ENCODE measurements at regions not wholly inside any gene's neighbourhood (a gene's known extent, or its start where the extent isn't known, plus 50 kb on each side); places are given as distances from the start of the nearest gene placed in this dataset.
A peak's percentile ranks its signal among the peaks of the same experiment; 100 is the strongest.
"Not testable (repeated sequence)": the region's sequence is repeated elsewhere in the genome, so short reads cannot be mapped to it uniquely, and the experiment has no call there.

DNA sequence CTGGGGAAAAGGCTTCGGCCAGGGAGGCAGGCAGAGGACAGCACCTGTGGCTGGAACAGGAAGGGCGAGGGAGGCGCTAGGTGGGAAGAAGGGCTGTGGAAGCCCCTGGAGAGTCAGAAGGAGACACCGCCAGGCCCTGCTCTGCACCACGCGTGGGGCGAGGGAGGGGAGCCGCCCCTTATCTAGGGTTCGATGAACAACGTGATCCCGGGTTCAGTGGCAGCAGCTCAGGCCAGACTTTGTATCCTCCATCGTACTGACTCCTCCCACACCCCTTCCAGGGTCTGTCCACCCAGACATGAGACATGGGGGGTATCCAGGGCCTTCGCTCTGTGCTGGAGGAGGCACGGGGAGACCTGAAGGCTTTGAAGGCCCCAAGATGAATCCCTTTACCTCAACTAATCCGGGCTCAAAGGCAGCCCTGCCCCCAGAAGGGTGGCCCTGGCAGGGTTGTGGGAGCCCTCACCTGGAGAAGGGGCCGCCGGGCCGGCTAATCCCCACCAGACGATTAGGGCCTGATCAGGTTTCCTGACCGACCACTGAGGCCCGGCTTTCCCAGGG is 110.8 kb downstream of the PDGFA start:
- no TSS peak for BruUV-seq (replicated peaks)
- Histone ChIP-seq H3K27me3 (replicated peaks; ENCODE audit: control insufficient read depth, insufficient read depth, low read length) (no peaks in the 10 kb centered on the region), H3K36me3 (ENCODE audit: control insufficient read depth, insufficient read depth, low read length) (no peaks in the 10 kb centered on the region), H3K9me3 (no peaks in the 10 kb centered on the region), H3K4me3 (ENCODE audit: low read depth, low read length) (no peak overlapping the region), H3K4me1 (peaks cover 7% of the 10 kb centered on the region; the same call in 1 of the 2 replicates)
- TF ChIP-seq, protein P1, sequence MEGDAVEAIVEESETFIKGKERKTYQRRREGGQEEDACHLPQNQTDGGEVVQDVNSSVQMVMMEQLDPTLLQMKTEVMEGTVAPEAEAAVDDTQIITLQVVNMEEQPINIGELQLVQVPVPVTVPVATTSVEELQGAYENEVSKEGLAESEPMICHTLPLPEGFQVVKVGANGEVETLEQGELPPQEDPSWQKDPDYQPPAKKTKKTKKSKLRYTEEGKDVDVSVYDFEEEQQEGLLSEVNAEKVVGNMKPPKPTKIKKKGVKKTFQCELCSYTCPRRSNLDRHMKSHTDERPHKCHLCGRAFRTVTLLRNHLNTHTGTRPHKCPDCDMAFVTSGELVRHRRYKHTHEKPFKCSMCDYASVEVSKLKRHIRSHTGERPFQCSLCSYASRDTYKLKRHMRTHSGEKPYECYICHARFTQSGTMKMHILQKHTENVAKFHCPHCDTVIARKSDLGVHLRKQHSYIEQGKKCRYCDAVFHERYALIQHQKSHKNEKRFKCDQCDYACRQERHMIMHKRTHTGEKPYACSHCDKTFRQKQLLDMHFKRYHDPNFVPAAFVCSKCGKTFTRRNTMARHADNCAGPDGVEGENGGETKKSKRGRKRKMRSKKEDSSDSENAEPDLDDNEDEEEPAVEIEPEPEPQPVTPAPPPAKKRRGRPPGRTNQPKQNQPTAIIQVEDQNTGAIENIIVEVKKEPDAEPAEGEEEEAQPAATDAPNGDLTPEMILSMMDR (IDR thresholded peaks at IDR 0.05; ENCODE audit: insufficient read depth in 1 of 2, low read depth in 1 of 2, low read length in 1 of 2, severe bottlenecking in 1 of 2, unreplicated experiment in 1 of 2): no peak
- no peaks in the 10 kb centered on the region for H3K36me3 Mint-ChIP-seq (ENCODE audit: insufficient read depth, unreplicated experiment)
- H3K4me1 Mint-ChIP-seq (ENCODE audit: low read depth, unreplicated experiment): peaks cover 10% of the 10 kb centered on the region
- H3K27me3 Mint-ChIP-seq (ENCODE audit: insufficient read depth, unreplicated experiment): no peaks in the 10 kb centered on the region
- H3K9me3 Mint-ChIP-seq (ENCODE audit: unreplicated experiment): no peaks in the 10 kb centered on the region
- ChIA-PET CTCF (no interaction called here), POLR2A (no interaction called here)
- DNase-seq: peak in 1 of 2 experiments; percentile 24
- no peak overlapping the region for H3K27ac Mint-ChIP-seq (ENCODE audit: unreplicated experiment)
- intact Hi-C loops (cut with micrococcal nuclease; ENCODE audit: unreplicated experiment): no loop called here
- no peak overlapping the region for H3K4me3 Mint-ChIP-seq (ENCODE audit: unreplicated experiment)

DNA sequence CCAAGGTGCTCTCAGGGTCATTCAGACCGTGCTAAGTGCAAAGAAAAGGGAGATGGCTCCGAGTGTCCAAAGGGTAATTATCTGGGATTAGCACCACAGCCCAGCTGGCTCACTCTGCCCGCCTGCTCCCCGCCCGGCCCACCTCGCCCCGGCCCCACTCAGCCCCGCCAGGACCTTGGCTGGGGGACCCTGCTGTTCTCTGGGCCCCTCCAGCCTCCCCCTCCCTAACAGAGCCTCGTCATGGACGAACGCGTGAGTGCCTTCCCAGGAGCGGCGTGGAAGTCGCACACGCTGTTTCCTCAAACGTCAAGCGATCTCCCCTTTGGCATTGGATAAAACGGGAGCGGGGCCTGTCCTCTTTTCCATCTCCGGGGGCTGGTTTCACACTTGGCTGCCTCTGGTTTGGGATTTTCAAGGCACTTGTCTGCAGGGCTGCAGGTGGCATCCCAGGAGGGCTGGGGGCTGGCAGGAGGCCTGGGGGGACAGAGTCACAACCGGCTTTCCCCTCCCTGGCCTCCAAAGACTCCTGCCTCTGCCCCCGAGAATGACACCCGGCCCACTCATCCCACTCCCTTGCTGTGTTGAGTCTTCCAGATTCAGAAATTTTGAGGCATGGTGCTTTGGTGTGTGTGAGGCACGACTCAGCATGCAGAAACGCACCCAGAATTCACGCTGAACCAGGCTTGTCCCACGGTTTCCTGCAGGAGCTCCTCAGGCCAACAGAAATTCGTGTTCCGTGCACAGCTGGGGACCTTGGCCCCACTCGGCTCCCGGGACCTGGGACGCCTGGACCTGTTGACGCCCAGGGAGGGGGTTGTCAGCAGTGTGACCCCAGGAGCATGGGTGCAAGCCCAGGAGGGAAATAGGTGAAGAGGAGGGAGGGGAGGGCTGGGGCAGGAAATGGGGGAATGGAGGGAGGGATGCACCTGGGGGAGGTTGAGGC is 110.0 kb downstream of the PDGFA start:
- no peaks in the 10 kb centered on the region for H3K27me3 ChIP-seq (replicated peaks; ENCODE audit: control insufficient read depth, insufficient read depth, low read length)
- H3K27me3 Mint-ChIP-seq (ENCODE audit: insufficient read depth, unreplicated experiment): no peaks in the 10 kb centered on the region

DNA sequence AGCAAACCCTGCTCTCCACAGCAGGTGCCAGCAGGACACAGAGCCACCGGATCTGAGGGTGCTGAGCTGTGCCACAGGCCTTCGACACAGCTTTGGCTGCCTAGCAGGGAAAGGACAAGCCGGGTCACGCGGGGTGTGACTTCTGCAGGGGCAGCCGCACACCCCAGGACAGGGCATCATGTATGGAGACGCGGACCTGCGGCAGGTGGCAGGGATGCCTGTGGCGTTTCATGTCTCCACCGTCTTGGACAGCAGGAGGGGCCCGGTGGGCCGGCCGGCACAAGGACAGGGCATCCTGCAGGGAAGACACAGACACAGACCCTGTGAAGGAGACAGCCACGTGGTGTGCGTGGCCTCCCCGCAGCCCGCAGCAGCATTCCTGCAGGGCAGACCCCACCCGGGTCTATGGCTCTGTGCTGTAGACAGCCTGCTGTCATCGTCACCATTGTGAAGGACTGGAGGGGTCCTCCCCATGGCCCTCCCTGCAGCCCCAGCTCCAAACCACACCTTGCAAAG is 109.2 kb downstream of the PDGFA start:
- Histone ChIP-seq H3K4me1 (peaks cover 7% of the 10 kb centered on the region; the same call in 1 of the 2 replicates), H3K36me3 (ENCODE audit: control insufficient read depth, insufficient read depth, low read length) (no peaks in the 10 kb centered on the region), H3K27me3 (replicated peaks; ENCODE audit: control insufficient read depth, insufficient read depth, low read length) (no peaks in the 10 kb centered on the region), H3K9me3 (no peaks in the 10 kb centered on the region), H3K4me3 (ENCODE audit: low read depth, low read length) (no peak overlapping the region)
- Mint-ChIP-seq H3K27me3 (ENCODE audit: insufficient read depth, unreplicated experiment) (no peaks in the 10 kb centered on the region), H3K9me3 (ENCODE audit: unreplicated experiment) (no peaks in the 10 kb centered on the region), H3K4me1 (ENCODE audit: low read depth, unreplicated experiment) (peaks cover 10% of the 10 kb centered on the region), H3K36me3 (ENCODE audit: insufficient read depth, unreplicated experiment) (no peaks in the 10 kb centered on the region), H3K27ac (ENCODE audit: unreplicated experiment) (no peak overlapping the region), H3K4me3 (ENCODE audit: unreplicated experiment) (no peak overlapping the region)
- ChIA-PET POLR2A (no interaction called here), CTCF (no interaction called here)
- intact Hi-C loops (cut with micrococcal nuclease; ENCODE audit: unreplicated experiment): no loop called here
- BruUV-seq (replicated peaks): no TSS peak
- TF ChIP-seq, protein P1 (IDR thresholded peaks at IDR 0.05; ENCODE audit: insufficient read depth in 1 of 2, low read depth in 1 of 2, low read length in 1 of 2, severe bottlenecking in 1 of 2, unreplicated experiment in 1 of 2): no peak
- peak in 1 of 2 experiments; percentile 21 for DNase-seq

More for the DNA sequence above, 110.0 kb downstream of the PDGFA start:
- intact Hi-C loops (cut with micrococcal nuclease; ENCODE audit: unreplicated experiment): no loop called here
- DNase-seq: peak in 1 of 2 experiments; percentile 20
- TF ChIP-seq, protein P1 (IDR thresholded peaks at IDR 0.05; ENCODE audit: insufficient read depth in 1 of 2, low read depth in 1 of 2, low read length in 1 of 2, severe bottlenecking in 1 of 2, unreplicated experiment in 1 of 2): no peak
- CTCF ChIA-PET: no interaction called here
- Histone ChIP-seq H3K4me3 (ENCODE audit: low read depth, low read length) (no peak overlapping the region), H3K36me3 (ENCODE audit: control insufficient read depth, insufficient read depth, low read length) (no peaks in the 10 kb centered on the region), H3K9me3 (no peaks in the 10 kb centered on the region), H3K4me1 (peaks cover 7% of the 10 kb centered on the region; the same call in 1 of the 2 replicates)
- H3K4me3 Mint-ChIP-seq (ENCODE audit: unreplicated experiment): no peak overlapping the region
- H3K27ac Mint-ChIP-seq (ENCODE audit: unreplicated experiment): no peak overlapping the region
- no peaks in the 10 kb centered on the region for H3K9me3 Mint-ChIP-seq (ENCODE audit: unreplicated experiment)
- H3K36me3 Mint-ChIP-seq (ENCODE audit: insufficient read depth, unreplicated experiment): no peaks in the 10 kb centered on the region
- no TSS peak for BruUV-seq (replicated peaks)
- peaks cover 10% of the 10 kb centered on the region for H3K4me1 Mint-ChIP-seq (ENCODE audit: low read depth, unreplicated experiment)
- POLR2A ChIA-PET: no interaction called here

DNA sequence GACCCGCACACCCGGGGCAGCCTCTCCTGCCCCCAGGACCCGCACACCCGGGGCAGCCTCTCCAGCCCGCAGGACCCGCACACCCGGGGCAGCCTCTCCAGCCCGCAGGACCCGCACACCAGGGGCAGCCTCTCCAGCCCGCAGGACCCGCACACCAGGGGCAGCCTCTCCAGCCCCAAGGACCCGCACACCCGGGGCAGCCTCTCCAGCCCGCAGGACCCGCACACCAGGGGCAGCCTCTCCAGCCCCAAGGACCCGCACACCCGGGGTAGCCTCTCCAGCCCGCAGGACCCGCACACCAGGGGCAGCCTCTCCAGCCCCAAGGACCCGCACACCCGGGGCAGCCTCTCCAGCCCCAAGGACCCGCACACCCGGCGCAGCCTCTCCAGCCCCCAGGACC is 108.5 kb downstream of the PDGFA start:
- DNase-seq: peak in 1 of 2 experiments; percentile 8
- H3K36me3 Mint-ChIP-seq (ENCODE audit: insufficient read depth, unreplicated experiment); H3K4me1 ChIP-seq; H3K27me3 ChIP-seq (replicated peaks; ENCODE audit: control insufficient read depth, insufficient read depth, low read length); H3K4me1 Mint-ChIP-seq (ENCODE audit: low read depth, unreplicated experiment); H3K27ac Mint-ChIP-seq (ENCODE audit: unreplicated experiment); H3K9me3 Mint-ChIP-seq (ENCODE audit: unreplicated experiment); CTCF ChIA-PET; H3K36me3 ChIP-seq (ENCODE audit: control insufficient read depth, insufficient read depth, low read length); H3K9me3 ChIP-seq; H3K4me3 Mint-ChIP-seq (ENCODE audit: unreplicated experiment); H3K27me3 Mint-ChIP-seq (ENCODE audit: insufficient read depth, unreplicated experiment); H3K4me3 ChIP-seq (ENCODE audit: low read depth, low read length); POLR2A ChIA-PET; intact Hi-C loops (cut with micrococcal nuclease; ENCODE audit: unreplicated experiment); BruUV-seq (replicated peaks): not testable (repeated sequence)
